ENCODE measurements at regions not wholly inside any gene's neighbourhood (a gene's known extent, or its start where the extent isn't known, plus 50 kb on each side); places are given as distances from the start of the nearest gene placed in this dataset.

DNA sequence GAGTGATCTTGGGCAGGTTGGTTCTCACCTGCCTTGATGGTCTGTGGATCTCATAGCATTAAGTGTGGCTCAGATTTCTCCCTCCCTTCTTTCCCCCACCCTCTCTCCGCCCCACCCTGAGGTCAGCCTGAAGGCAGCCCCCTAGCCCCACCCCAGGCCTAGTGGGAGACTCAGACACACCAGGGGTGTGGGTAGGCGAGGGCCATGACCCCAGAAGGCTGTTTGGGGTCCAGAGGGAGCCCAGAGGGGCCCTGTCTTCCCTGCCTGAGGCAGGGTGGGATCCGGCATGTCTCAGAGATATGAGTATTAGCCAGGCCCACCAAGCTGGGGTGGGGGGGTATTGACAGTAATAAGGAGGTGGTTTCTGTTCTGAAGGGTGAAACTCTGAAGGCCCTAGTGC is 160.5 kb downstream of the GLI2 start:
- TF ChIP-seq, protein P1, sequence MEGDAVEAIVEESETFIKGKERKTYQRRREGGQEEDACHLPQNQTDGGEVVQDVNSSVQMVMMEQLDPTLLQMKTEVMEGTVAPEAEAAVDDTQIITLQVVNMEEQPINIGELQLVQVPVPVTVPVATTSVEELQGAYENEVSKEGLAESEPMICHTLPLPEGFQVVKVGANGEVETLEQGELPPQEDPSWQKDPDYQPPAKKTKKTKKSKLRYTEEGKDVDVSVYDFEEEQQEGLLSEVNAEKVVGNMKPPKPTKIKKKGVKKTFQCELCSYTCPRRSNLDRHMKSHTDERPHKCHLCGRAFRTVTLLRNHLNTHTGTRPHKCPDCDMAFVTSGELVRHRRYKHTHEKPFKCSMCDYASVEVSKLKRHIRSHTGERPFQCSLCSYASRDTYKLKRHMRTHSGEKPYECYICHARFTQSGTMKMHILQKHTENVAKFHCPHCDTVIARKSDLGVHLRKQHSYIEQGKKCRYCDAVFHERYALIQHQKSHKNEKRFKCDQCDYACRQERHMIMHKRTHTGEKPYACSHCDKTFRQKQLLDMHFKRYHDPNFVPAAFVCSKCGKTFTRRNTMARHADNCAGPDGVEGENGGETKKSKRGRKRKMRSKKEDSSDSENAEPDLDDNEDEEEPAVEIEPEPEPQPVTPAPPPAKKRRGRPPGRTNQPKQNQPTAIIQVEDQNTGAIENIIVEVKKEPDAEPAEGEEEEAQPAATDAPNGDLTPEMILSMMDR (conservative IDR thresholded peaks at IDR 0.05) = no peak
- no peak for TF ChIP-seq ZFX (IDR thresholded peaks at IDR 0.05)

Measured in C4-2B (cell line).